ENCODE measurements at regions not wholly inside any gene's neighbourhood (a gene's known extent, or its start where the extent isn't known, plus 50 kb on each side); places are given as distances from the start of the nearest gene placed in this dataset.

- no peak overlapping the region for H3K4me2 ChIP-seq (ENCODE audit: insufficient read depth in 1 of 2, low read depth in 2 of 2, low read length in 2 of 2)
- H3K27me3 ChIP-seq (replicated peaks in 1 of 4; ENCODE audit: control insufficient read depth in 3 of 4, extremely low read depth in 1 of 4, insufficient read depth in 3 of 4, low read length in 3 of 4), result no peaks in the 10 kb centered on the region
- no peak overlapping the region for H2BK15ac ChIP-seq (ENCODE audit: low read length)
- H3K23ac ChIP-seq (ENCODE audit: insufficient read length), result no peak overlapping the region
- H3K36me3 ChIP-seq (ENCODE audit: control insufficient read depth in 2 of 4, insufficient read depth in 4 of 4, low read length in 3 of 4), result no peaks in the 10 kb centered on the region
- no peak overlapping the region for H4K5ac ChIP-seq (ENCODE audit: insufficient read length, low read depth, low read length)
- no peaks in the 10 kb centered on the region for H3K79me1 ChIP-seq (ENCODE audit: low read depth, low read length)
- H3K23me2 ChIP-seq (ENCODE audit: low read depth, low read length), result no peaks in the 10 kb centered on the region
- H3K4me1 ChIP-seq (replicated peaks in 1 of 4; ENCODE audit: control insufficient read depth in 3 of 4, insufficient read depth in 4 of 4, low read length in 3 of 4), result no peaks in the 10 kb centered on the region
- H3K14ac ChIP-seq (ENCODE audit: insufficient read length), result no peak overlapping the region
- FAIRE-seq (no peak), DNase-seq (ENCODE audit: low read depth in 1 of 2, low spot score in 2 of 2) (no peak)
- H2BK5ac ChIP-seq (ENCODE audit: low read depth, low read length), result no peak overlapping the region
- no peak overlapping the region for H2AFZ ChIP-seq (ENCODE audit: low read length)
- WGBS, 2 experiments (ENCODE audit: extremely low coverage in 1 of 2, insufficient coverage in 1 of 2, insufficient read length in 1 of 2, insufficient replicate concordance in 2 of 2, low coverage in 1 of 2, low lambda C conversion rate in 2 of 2, missing lambda C conversion rate in 1 of 2), result 84% methylated on average over 7 of the region's 7 CpGs; no CpG with 5 or more reads in 1 of the 2 experiments
- H3K27ac ChIP-seq (ENCODE audit: low read depth, low read length), result no peak overlapping the region
- H3K18ac ChIP-seq (ENCODE audit: extremely low read depth, low read length), result no peak overlapping the region
- no peak overlapping the region for H4K91ac ChIP-seq (replicated peaks; ENCODE audit: insufficient read length, low read length)
- H4K8ac ChIP-seq (ENCODE audit: extremely low read depth, insufficient read depth, low read length), result no peak overlapping the region
- no peak for TF ChIP-seq HDAC2 (IDR thresholded peaks at IDR 0.05; ENCODE audit: borderline replicate concordance in 1 of 2, low read depth in 2 of 2, low read length in 2 of 2)
- peak; percentile 60 to 69 for TF ChIP-seq RAD21 (IDR thresholded peaks at IDR 0.05 in 1 of 2, conservative IDR thresholded peaks at IDR 0.05 in 1 of 2; ENCODE audit: low read depth in 2 of 2, low read length in 2 of 2)
- no peak for TF ChIP-seq ATF3 (IDR thresholded peaks at IDR 0.05; ENCODE audit: insufficient read depth, low read depth, low read length)
- TF ChIP-seq CTCF (IDR thresholded peaks at IDR 0.05; ENCODE audit: control extremely low read depth in 1 of 3, insufficient read depth in 1 of 3, low read depth in 1 of 3, low read length in 3 of 3), result peak in 2 of 3 experiments; percentile 23 to 36; a peak in 2 of 4 replicates
- H3K9ac ChIP-seq (replicated peaks in 1 of 4; ENCODE audit: extremely low read depth in 1 of 4, low read depth in 3 of 4, low read length in 3 of 4), result no peak overlapping the region
- H2AK5ac ChIP-seq (ENCODE audit: low read depth, low read length), result no peak overlapping the region
- H2BK20ac ChIP-seq (ENCODE audit: low read length), result no peak overlapping the region
- H2BK12ac ChIP-seq (ENCODE audit: low read depth, low read length), result no peak overlapping the region
- H4K20me1 ChIP-seq (replicated peaks in 1 of 2; ENCODE audit: control insufficient read depth in 1 of 2, insufficient read depth in 2 of 2, low read length in 2 of 2), result no peaks in the 10 kb centered on the region
- POLR2A ChIA-PET (ENCODE audit: partially characterized antibody), result interaction anchor here (1.7 kb wide), 1 partner anchor 270 kb away, joined by 7 read pairs; no protein-coding TSS in a partner anchor
- no peaks in the 10 kb centered on the region for H3K9me3 ChIP-seq (ENCODE audit: insufficient read depth in 2 of 2, low read depth in 1 of 2, low read length in 1 of 2)
- no peak overlapping the region for H3K4ac ChIP-seq (replicated peaks; ENCODE audit: insufficient read length, low read depth, low read length)
- CTCF ChIA-PET (ENCODE audit: partially characterized antibody), result interaction anchor here (0.6 to 4.1 kb wide), 19 partner anchors 12 to 301 kb away, joined by 3 to 31 read pairs (median 3); no protein-coding TSS in a partner anchor
- no peak overlapping the region for H3K56ac ChIP-seq (replicated peaks; ENCODE audit: insufficient read length, low read depth, low read length)
- no peak overlapping the region for H3K4me3 ChIP-seq (ENCODE audit: extremely low read depth in 1 of 4, insufficient read depth in 2 of 4, low read depth in 3 of 4, low read length in 4 of 4)
- no peaks in the 10 kb centered on the region for H3K79me2 ChIP-seq (ENCODE audit: control insufficient read depth in 1 of 2, insufficient read depth in 2 of 2, low read length in 2 of 2)
- H2BK120ac ChIP-seq (replicated peaks; ENCODE audit: low read depth, low read length), result no peak overlapping the region
Measured at GRCh38 chr13:44165889-44166496, 207.6 kb upstream of the SERP2 start.
